GM12878 (cell line): ENCODE measurements at regions not wholly inside any gene's neighbourhood (a gene's known extent, or its start where the extent isn't known, plus 50 kb on each side); places are given as distances from the start of the nearest gene placed in this dataset.
A peak's percentile ranks its signal among the peaks of the same experiment; 100 is the strongest.

ENCODE experiments used
- ATAC-seq: fragments of 200-7000 bp; cut with Tn5 transposase; 3 replicates; pipeline ENCODE4 v1.9.1; 2020; ENCODE audit warnings: mild to moderate bottlenecking, moderate library complexity
- BruUV-seq: library from RNA; stranded (reverse); fragments of 400-500 nt; replicated peaks from 2 replicates; lab custom pipeline; 2021; lab: Mats Ljungman, UMichigan
- CTCF ChIA-PET: fragments of 300-600 bp; sonication (Branson Sonifier 250); formaldehyde crosslinking; extraction: SDS; loops from one replicate; lab custom pipeline; 2021; ENCODE audit warnings: inconsistent platforms; lab: Yijun Ruan, JAX
- POLR2A ChIA-PET: fragments of 350-600 bp; formaldehyde crosslinking; extraction: SDS; loops from one replicate; lab custom pipeline; 2021; ENCODE audit warnings: inconsistent platforms; lab: Charles Lee
- RAD21 ChIA-PET: fragments of 300-600 bp; sonication (Branson Sonifier 250); formaldehyde crosslinking; loops from one replicate; lab custom pipeline; 2023; ENCODE audit warnings: antibody characterized with exemption; ENCODE audit not compliant: unreplicated experiment; lab: Charles Lee
- SMC1A ChIA-PET: fragments of 300-600 bp; sonication (Branson Sonifier 250); formaldehyde crosslinking; loops from one replicate; lab custom pipeline; 2023; ENCODE audit not compliant: unreplicated experiment, uncharacterized antibody; lab: Charles Lee
- DNase-seq: peaks from one replicate; pipeline ENCODE4 v3.0.0-alpha.2; 2011; ENCODE audit warnings: low read depth, low spot score
- FAIRE-seq: peaks from 3 replicates; lab custom pipeline; 2011; peaks lifted over from hg19 to GRCh38; lab: Jason Lieb, UNC
- H2AFZ ChIP-seq: 2 replicates; pipeline ENCODE4 v1.6.0; 2011; ENCODE audit warnings: low read depth, low read length, control low read depth; ENCODE audit not compliant: control insufficient read depth
- H3K27ac ChIP-seq: 2 replicates; pipeline ENCODE4 v1.5.1; 2011; ENCODE audit warnings: control low read depth; ENCODE audit not compliant: control insufficient read depth, insufficient read depth
- H3K27me3 ChIP-seq, 2 experiments: replicated peaks in 1 of 2; 2 replicates each; pipeline versions ENCODE4 v1.6.0 to v1.6.1; 2011; ENCODE audit warnings: low read length in 1 of 2; ENCODE audit not compliant: control insufficient read depth in 2 of 2, insufficient read depth in 2 of 2
- H3K36me3 ChIP-seq, 2 experiments: 2 replicates each; pipeline ENCODE4 v1.5.1; 2011; ENCODE audit warnings: low read length in 1 of 2; ENCODE audit not compliant: control insufficient read depth in 2 of 2, insufficient read depth in 2 of 2
- H3K4me1 ChIP-seq: 2 replicates; pipeline ENCODE4 v1.6.1; 2011; ENCODE audit warnings: mild to moderate bottlenecking, low read length, moderate library complexity, mixed read lengths; ENCODE audit not compliant: control insufficient read depth, insufficient read depth
- H3K4me2 ChIP-seq: 2 replicates; pipeline ENCODE4 v1.6.0; 2011; ENCODE audit warnings: control low read depth; ENCODE audit not compliant: control insufficient read depth, insufficient read depth
- H3K4me3 ChIP-seq: fragments of 200-600 bp; sonication (generic); 2 replicates; pipeline ENCODE4 v1.5.1; 2016
- H3K79me2 ChIP-seq: 2 replicates; pipeline ENCODE4 v1.6.0; 2011; ENCODE audit warnings: low read length; ENCODE audit not compliant: control insufficient read depth, insufficient read depth
- H3K9ac ChIP-seq: 2 replicates; pipeline ENCODE4 v1.8.0; 2011; ENCODE audit warnings: low read length, control low read depth, mixed read lengths; ENCODE audit not compliant: control insufficient read depth, insufficient read depth
- H3K9me3 ChIP-seq: replicated peaks from 3 replicates; pipeline ENCODE4 v1.5.1; 2011; ENCODE audit warnings: mild to moderate bottlenecking, low read length; ENCODE audit not compliant: control insufficient read depth, insufficient read depth
- H4K20me1 ChIP-seq: 2 replicates; pipeline ENCODE4 v1.6.0; 2011; ENCODE audit not compliant: control insufficient read depth, insufficient read depth
- KDM1A ChIP-seq: fragments of 200-600 bp; sonication (generic); IDR thresholded peaks from 2 replicates; pipeline ENCODE4 v1.6.1; 2016; ENCODE audit warnings: borderline replicate concordance
- NR2C1 ChIP-seq: fragments of 450-650 bp; IDR thresholded peaks from 2 replicates; pipeline ENCODE4 v1.6.1; 2017; ENCODE audit warnings: antibody characterized with exemption, mild to moderate bottlenecking, moderate library complexity
- REST ChIP-seq: IDR thresholded peaks from 2 replicates; pipeline ENCODE4 v1.6.1; 2012; ENCODE audit warnings: mild to moderate bottlenecking, low read depth, low read length
- SMARCA5 ChIP-seq: fragments of 450-650 bp; IDR thresholded peaks from 2 replicates; pipeline ENCODE4 v1.6.1; 2017; ENCODE audit warnings: mild to moderate bottlenecking
- WGBS: methylation state at CpG from one replicate; pipeline ENCODE4 v1.1.6; 2016; ENCODE audit warnings: low lambda C conversion rate; ENCODE audit not compliant: insufficient replicate concordance, insufficient coverage; ENCODE audit errors: missing lambda C conversion rate; 5-methylcytosine and 5-hydroxymethylcytosine counted together
- in situ Hi-C: fragments of 300-500 bp; cut with MboI; formaldehyde crosslinking; loops from 9 replicates; pipeline ENCODE4 v1.14.3; 2018; ENCODE audit warnings: mixed read lengths
- intact Hi-C: fragments of 100-400 bp; cut with micrococcal nuclease; formaldehyde crosslinking; loops from one replicate; pipeline ENCODE4 v1.14.2; 2022; ENCODE audit not compliant: unreplicated experiment

GRCh38 chr15:77702211-77702957, 69.7 kb upstream of the LINGO1 start:
- RAD21 ChIA-PET, result no interaction called here
- TF ChIP-seq REST, result peak; percentile 92
- TF ChIP-seq SMARCA5, result no peak
- 9% methylated on average over 5 of the region's 5 CpGs for WGBS
- Histone ChIP-seq H4K20me1 (no peaks in the 10 kb centered on the region), H3K36me3 (no peaks in the 10 kb centered on the region), H3K9me3 (no peaks in the 10 kb centered on the region), H3K4me3 (no peak overlapping the region), H3K4me1 (no peaks in the 10 kb centered on the region), H2AFZ (no peak overlapping the region), H3K9ac (no peak overlapping the region), H3K27ac (no peak overlapping the region), H3K4me2 (no peak overlapping the region), H3K79me2 (no peaks in the 10 kb centered on the region), H3K27me3 (no peaks in the 10 kb centered on the region)
- in situ Hi-C loops, result no loop called here
- FAIRE-seq (no peak), ATAC-seq (peak; percentile 63), DNase-seq (no peak)
- CTCF ChIA-PET, result interaction anchor here (0.7 kb wide), 1 partner anchor 10 kb away, joined by 3 read pairs; no protein-coding TSS in a partner anchor
- POLR2A ChIA-PET, result no interaction called here
- intact Hi-C loops, result no loop called here
- BruUV-seq, result no TSS peak
- SMC1A ChIA-PET, result no interaction called here

- ChIA-PET POLR2A (no interaction called here), SMC1A (no interaction called here), RAD21 (no interaction called here)
- WGBS, result 34% methylated on average over 9 of the region's 10 CpGs
- H3K9me3 ChIP-seq, result no peaks in the 10 kb centered on the region
- no peak overlapping the region for H3K27ac ChIP-seq
- intact Hi-C loops, result no loop called here
- no TSS peak for BruUV-seq
- no peaks in the 10 kb centered on the region for H3K36me3 ChIP-seq
- no peak for ATAC-seq
- 0 out of 4 replicates have a peak, but pooled peaks cover 0 to 2% of the 10 kb centered on the region in 2 experiments for H3K27me3 ChIP-seq
- no peak overlapping the region for H3K4me2 ChIP-seq
- H3K4me3 ChIP-seq, result no peak overlapping the region
- H3K4me1 ChIP-seq, result no peaks in the 10 kb centered on the region
- TF ChIP-seq KDM1A (no peak), NR2C1 (no peak)
- TF ChIP-seq, all 136 proteins: peak for 0
- in situ Hi-C loops, result no loop called here
- no peaks in the 10 kb centered on the region for H3K79me2 ChIP-seq
- no peak overlapping the region for H2AFZ ChIP-seq
- H4K20me1 ChIP-seq, result no peaks in the 10 kb centered on the region
- H3K9ac ChIP-seq, result no peak overlapping the region
- CTCF ChIA-PET, result no interaction called here
- no peak for FAIRE-seq
- DNase-seq, result no peak
These were observed 65.8 kb upstream of the LINGO1 start for GRCh38 chr15:77698481-77698880.
